ENCODE measurements at regions not wholly inside any gene's neighbourhood (a gene's known extent, or its start where the extent isn't known, plus 50 kb on each side); places are given as distances from the start of the nearest gene placed in this dataset.
A peak's percentile ranks its signal among the peaks of the same experiment; 100 is the strongest.

- DNase-seq = no peak
- Histone ChIP-seq H3K27me3 (replicated peaks in 1 of 7) (no peaks in the 10 kb centered on the region), H3K36me3 (no peaks in the 10 kb centered on the region), H3K9me3 (no peaks in the 10 kb centered on the region), H3K4me3 (peak overlapping the region in 4 of 8 donors; percentile 11 to 59 (median 28)), H3K4me1 (peaks cover 0 to 13% (median 10%) of the 10 kb centered on the region in 6 donors), H3K27ac (peak overlapping the region in 1 of 8 donors; percentile 28)
- TF ChIP-seq CTCF (IDR thresholded peaks at IDR 0.05 in 8 of 11, conservative IDR thresholded peaks at IDR 0.05 in 3 of 11) (no peak), POLR2AphosphoS5 (IDR thresholded peaks at IDR 0.05) (no peak), POLR2A (IDR thresholded peaks at IDR 0.05) (no peak)
- 86 to 97% (median 93%) methylated on average over 3 of the region's 3 CpGs for WGBS, 5 donors
- intact Hi-C loops (cut with DNase I; ENCODE audit: low total_unique reads) = no loop called here
These were observed 164.6 kb upstream of the DMRT1 start for GRCh38 chr9:676780-677438.

DNA sequence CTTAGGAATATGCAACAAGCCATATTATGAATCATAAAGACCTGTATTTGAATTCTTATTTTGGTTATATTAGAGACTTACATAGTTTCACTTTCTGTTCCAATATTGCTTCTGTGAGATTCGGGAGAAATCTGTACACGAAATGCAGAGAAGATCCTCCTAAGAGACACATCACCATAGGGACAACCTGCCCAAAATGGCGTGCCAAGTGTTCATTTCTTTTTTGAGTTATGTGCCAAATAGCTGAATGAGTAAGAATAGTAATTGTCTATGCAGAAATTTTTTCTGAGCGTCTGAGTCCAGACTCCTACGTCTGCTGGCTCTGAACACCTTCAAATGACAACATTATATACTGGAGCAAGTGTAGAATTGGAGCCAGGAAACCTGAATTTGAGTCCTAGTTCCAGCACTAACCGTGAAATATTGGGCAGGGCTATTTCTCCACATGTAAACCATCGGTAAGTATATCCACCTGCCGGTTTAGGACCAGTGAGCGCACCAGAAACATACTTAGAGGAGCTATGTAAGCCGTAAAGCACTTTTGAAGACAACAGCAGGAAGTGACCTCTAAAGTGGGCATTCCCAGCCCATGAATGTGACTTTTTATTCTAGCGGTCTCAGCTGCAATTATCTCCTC, 163.9 kb upstream of the DMRT1 start:
- Histone ChIP-seq H3K4me3 (peak overlapping the region; percentile 6 to 59 (median 20)), H3K9me3 (no peaks in the 10 kb centered on the region), H3K27me3 (replicated peaks in 1 of 7) (no peaks in the 10 kb centered on the region), H3K4me1 (peaks cover 0 to 13% (median 10%) of the 10 kb centered on the region in 6 donors), H3K36me3 (no peaks in the 10 kb centered on the region), H3K27ac (peak overlapping the region in 5 of 8 donors; percentile 7 to 28 (median 15))
- WGBS, 5 donors = 32 to 61% (median 35%) methylated on average over 11 of the region's 11 CpGs
- no peak for DNase-seq
- TF ChIP-seq POLR2A (IDR thresholded peaks at IDR 0.05) = no peak
- no peak for TF ChIP-seq CTCF (IDR thresholded peaks at IDR 0.05 in 8 of 11, conservative IDR thresholded peaks at IDR 0.05 in 3 of 11)
- TF ChIP-seq POLR2AphosphoS5 (IDR thresholded peaks at IDR 0.05) = no peak
- intact Hi-C loops (cut with DNase I; ENCODE audit: low total_unique reads) = no loop called here

- H3K9me3 ChIP-seq = no peaks in the 10 kb centered on the region
- peaks cover 0 to 13% (median 10%) of the 10 kb centered on the region in 6 donors for H3K4me1 ChIP-seq
- H3K36me3 ChIP-seq = no peaks in the 10 kb centered on the region
- H3K4me3 ChIP-seq = no peak overlapping the region
- no peak overlapping the region for H3K27ac ChIP-seq
- intact Hi-C loops (cut with DNase I; ENCODE audit: low total_unique reads) = no loop called here
- no peaks in the 10 kb centered on the region for H3K27me3 ChIP-seq (replicated peaks in 1 of 7)
- 94 to 100% (median 97%) methylated on average over 1 of the region's 1 CpG for WGBS, 5 donors
- no peak for DNase-seq
- TF ChIP-seq CTCF (IDR thresholded peaks at IDR 0.05 in 8 of 11, conservative IDR thresholded peaks at IDR 0.05 in 3 of 11) (no peak), POLR2A (IDR thresholded peaks at IDR 0.05) (no peak), POLR2AphosphoS5 (IDR thresholded peaks at IDR 0.05) (no peak)
These were observed 162.6 kb upstream of the DMRT1 start for GRCh38 chr9:678897-679296.

DNA sequence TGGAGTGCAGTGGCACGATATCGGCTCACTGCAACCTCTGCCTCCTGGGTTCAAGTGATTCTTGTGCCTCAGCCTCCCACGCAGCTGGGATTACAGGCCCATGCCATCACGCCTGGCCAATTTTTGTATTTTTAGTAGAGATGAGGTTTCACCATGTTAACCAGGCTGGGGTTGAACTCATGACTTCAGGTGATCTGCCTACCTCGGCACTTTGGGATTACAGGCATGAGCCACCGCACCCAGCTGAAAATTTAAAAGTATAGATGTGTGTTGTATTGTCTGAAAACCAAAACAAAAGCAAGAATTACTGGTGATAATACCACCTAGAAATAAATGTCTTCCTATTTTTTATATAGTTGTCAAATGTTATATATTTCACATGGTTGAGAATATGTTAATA, 162.0 kb upstream of the DMRT1 start:
- Histone ChIP-seq H3K36me3 (no peaks in the 10 kb centered on the region), H3K4me3 (no peak overlapping the region), H3K27me3 (replicated peaks in 1 of 7) (no peaks in the 10 kb centered on the region), H3K27ac (no peak overlapping the region), H3K4me1 (peaks cover 0 to 13% (median 10%) of the 10 kb centered on the region in 6 donors), H3K9me3 (no peaks in the 10 kb centered on the region)
- no peak for TF ChIP-seq POLR2AphosphoS5 (IDR thresholded peaks at IDR 0.05)
- no peak for TF ChIP-seq CTCF (IDR thresholded peaks at IDR 0.05 in 8 of 11, conservative IDR thresholded peaks at IDR 0.05 in 3 of 11)
- no peak for TF ChIP-seq POLR2A (IDR thresholded peaks at IDR 0.05)
- intact Hi-C loops (cut with DNase I; ENCODE audit: low total_unique reads) = no loop called here
- 94 to 98% (median 95%) methylated on average over 6 of the region's 6 CpGs for WGBS, 5 donors
- no peak for DNase-seq
